ENCODE measurements at regions not wholly inside any gene's neighbourhood (a gene's known extent, or its start where the extent isn't known, plus 50 kb on each side); places are given as distances from the start of the nearest gene placed in this dataset.

- dilution Hi-C loops (cut with MboI; ENCODE audit: extremely low pct_ligation_motif_present, low sequenced_read_pairs): no loop called here
- no peaks in the 10 kb centered on the region for H3K36me3 ChIP-seq (ENCODE audit: control insufficient read depth in 2 of 2, extremely low read depth in 1 of 2, insufficient read depth in 2 of 2, low read length in 2 of 2)
- H3K79me2 ChIP-seq (ENCODE audit: control insufficient read depth, insufficient read depth, low read length): no peaks in the 10 kb centered on the region
- DNase-seq (ENCODE audit: low read depth, low spot score): no peak
- FAIRE-seq: no peak
- H3K9me3 ChIP-seq (ENCODE audit: control insufficient read depth, low read depth, low read length): no peaks in the 10 kb centered on the region
- no peak overlapping the region for H3K4me3 ChIP-seq (ENCODE audit: control insufficient read depth in 2 of 3, extremely low read depth in 1 of 3, insufficient read depth in 2 of 3, low read depth in 1 of 3, low read length in 3 of 3)
- no peak overlapping the region for H3K9ac ChIP-seq (ENCODE audit: control insufficient read depth, extremely low read depth, insufficient read depth, low read length)
- no peak overlapping the region for H3K4me2 ChIP-seq (ENCODE audit: control insufficient read depth, extremely low read depth, insufficient read depth, low read depth, low read length)
- H3K4me1 ChIP-seq (ENCODE audit: control insufficient read depth, extremely low read depth, insufficient read depth, low read length): no peaks in the 10 kb centered on the region
- no peaks in the 10 kb centered on the region for H4K20me1 ChIP-seq (ENCODE audit: control insufficient read depth, extremely low read depth, insufficient read depth, low read length)
- TF ChIP-seq, protein P1, sequence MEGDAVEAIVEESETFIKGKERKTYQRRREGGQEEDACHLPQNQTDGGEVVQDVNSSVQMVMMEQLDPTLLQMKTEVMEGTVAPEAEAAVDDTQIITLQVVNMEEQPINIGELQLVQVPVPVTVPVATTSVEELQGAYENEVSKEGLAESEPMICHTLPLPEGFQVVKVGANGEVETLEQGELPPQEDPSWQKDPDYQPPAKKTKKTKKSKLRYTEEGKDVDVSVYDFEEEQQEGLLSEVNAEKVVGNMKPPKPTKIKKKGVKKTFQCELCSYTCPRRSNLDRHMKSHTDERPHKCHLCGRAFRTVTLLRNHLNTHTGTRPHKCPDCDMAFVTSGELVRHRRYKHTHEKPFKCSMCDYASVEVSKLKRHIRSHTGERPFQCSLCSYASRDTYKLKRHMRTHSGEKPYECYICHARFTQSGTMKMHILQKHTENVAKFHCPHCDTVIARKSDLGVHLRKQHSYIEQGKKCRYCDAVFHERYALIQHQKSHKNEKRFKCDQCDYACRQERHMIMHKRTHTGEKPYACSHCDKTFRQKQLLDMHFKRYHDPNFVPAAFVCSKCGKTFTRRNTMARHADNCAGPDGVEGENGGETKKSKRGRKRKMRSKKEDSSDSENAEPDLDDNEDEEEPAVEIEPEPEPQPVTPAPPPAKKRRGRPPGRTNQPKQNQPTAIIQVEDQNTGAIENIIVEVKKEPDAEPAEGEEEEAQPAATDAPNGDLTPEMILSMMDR (optimal IDR thresholded peaks at IDR 0.05 in 1 of 3, IDR thresholded peaks at IDR 0.05 in 1 of 3, conservative IDR thresholded peaks at IDR 0.05 in 1 of 3; ENCODE audit: extremely low read depth in 1 of 3, insufficient read depth in 2 of 3, low read length in 3 of 3): no peak
- H3K27ac ChIP-seq (ENCODE audit: control insufficient read depth, insufficient read depth, low read length): no peak overlapping the region
- H3K27me3 ChIP-seq (ENCODE audit: control insufficient read depth, extremely low read depth, insufficient read depth, low read length): peaks cover 5% of the 10 kb centered on the region
- H2AFZ ChIP-seq (ENCODE audit: control insufficient read depth, low read length): no peak overlapping the region
- no peaks in the 10 kb centered on the region for H3K9me1 ChIP-seq (ENCODE audit: control insufficient read depth, extremely low read depth, insufficient read depth, low read length)
Observed at GRCh38 chr2:128950758-128951157, 632.1 kb upstream of the HS6ST1 start.

DNA sequence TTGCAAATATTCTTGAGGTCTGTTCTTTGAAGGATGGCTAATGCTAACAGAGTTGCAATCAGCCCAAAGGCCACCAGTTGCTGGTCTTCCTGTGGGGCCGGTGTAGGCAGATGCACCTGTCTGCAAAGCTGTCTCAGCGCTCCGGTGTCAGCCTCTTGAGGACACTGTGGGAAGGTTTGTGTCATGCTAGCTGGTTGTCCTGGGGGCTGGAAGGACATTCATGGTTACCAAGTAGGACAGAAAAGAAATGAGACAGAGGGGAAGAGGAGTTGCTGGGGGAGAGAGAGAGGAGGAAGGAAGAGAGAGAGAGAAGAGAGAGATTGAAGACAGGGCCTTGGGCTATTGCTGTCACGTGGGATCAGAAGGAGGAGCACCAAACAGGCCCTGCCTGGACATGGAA lies 639.6 kb upstream of the HS6ST1 start:
- H3K79me2 ChIP-seq (ENCODE audit: control insufficient read depth, insufficient read depth, low read length): no peaks in the 10 kb centered on the region
- H3K9ac ChIP-seq (ENCODE audit: control insufficient read depth, extremely low read depth, insufficient read depth, low read length): no peak overlapping the region
- no peaks in the 10 kb centered on the region for H3K9me1 ChIP-seq (ENCODE audit: control insufficient read depth, extremely low read depth, insufficient read depth, low read length)
- H4K20me1 ChIP-seq (ENCODE audit: control insufficient read depth, extremely low read depth, insufficient read depth, low read length): no peaks in the 10 kb centered on the region
- H3K4me2 ChIP-seq (ENCODE audit: control insufficient read depth, extremely low read depth, insufficient read depth, low read depth, low read length): no peak overlapping the region
- peaks cover 4% of the 10 kb centered on the region for H3K9me3 ChIP-seq (ENCODE audit: control insufficient read depth, low read depth, low read length)
- no peak for FAIRE-seq
- no peak overlapping the region for H3K4me3 ChIP-seq (ENCODE audit: control insufficient read depth in 2 of 3, extremely low read depth in 1 of 3, insufficient read depth in 2 of 3, low read depth in 1 of 3, low read length in 3 of 3)
- TF ChIP-seq, protein P1 (optimal IDR thresholded peaks at IDR 0.05 in 1 of 3, IDR thresholded peaks at IDR 0.05 in 1 of 3, conservative IDR thresholded peaks at IDR 0.05 in 1 of 3; ENCODE audit: extremely low read depth in 1 of 3, insufficient read depth in 2 of 3, low read length in 3 of 3): no peak
- no peak for TF ChIP-seq EZH2 (IDR thresholded peaks at IDR 0.05; ENCODE audit: low read length)
- no peaks in the 10 kb centered on the region for H3K36me3 ChIP-seq (ENCODE audit: control insufficient read depth in 2 of 2, extremely low read depth in 1 of 2, insufficient read depth in 2 of 2, low read length in 2 of 2)
- no peaks in the 10 kb centered on the region for H3K27me3 ChIP-seq (ENCODE audit: control insufficient read depth, extremely low read depth, insufficient read depth, low read length)
- no peak overlapping the region for H2AFZ ChIP-seq (ENCODE audit: control insufficient read depth, low read length)
- H3K4me1 ChIP-seq (ENCODE audit: control insufficient read depth, extremely low read depth, insufficient read depth, low read length): no peaks in the 10 kb centered on the region
- no peak for DNase-seq (ENCODE audit: low read depth, low spot score)
- no peak overlapping the region for H3K27ac ChIP-seq (ENCODE audit: control insufficient read depth, insufficient read depth, low read length)
- dilution Hi-C loops (cut with MboI; ENCODE audit: extremely low pct_ligation_motif_present, low sequenced_read_pairs): no loop called here
